ENCODE measurements at regions not wholly inside any gene's neighbourhood (a gene's known extent, or its start where the extent isn't known, plus 50 kb on each side); places are given as distances from the start of the nearest gene placed in this dataset.

DNA sequence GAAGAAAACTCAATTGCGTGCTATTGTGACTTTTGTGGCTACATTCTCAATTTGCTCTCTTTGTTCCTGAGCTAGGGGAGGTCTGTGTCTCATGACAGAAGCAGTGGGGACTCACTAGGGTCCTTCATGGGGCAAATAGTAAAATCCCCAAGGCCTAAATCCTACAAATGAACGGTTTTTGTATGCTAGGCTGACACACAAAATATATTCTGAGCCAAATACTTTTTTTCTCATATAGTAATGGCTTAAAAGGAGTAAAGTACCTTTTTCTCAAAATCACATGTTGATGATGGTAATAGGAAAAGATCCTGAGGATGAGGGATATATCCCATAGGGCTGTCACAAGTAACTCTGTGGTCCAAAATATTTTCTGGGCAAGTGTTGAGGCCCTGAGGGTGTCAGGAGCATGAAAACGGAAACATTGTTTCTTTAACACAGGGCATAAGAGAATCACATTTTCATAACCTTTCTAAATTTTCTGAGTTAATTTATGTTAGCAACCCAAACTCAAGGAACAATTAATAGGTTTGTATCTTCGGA lies 77.5 kb upstream of the CNTNAP4 start:
- no peaks in the 10 kb centered on the region for H3K27me3 ChIP-seq

GRCh38 chr16:76201385-76201784 lies 75.8 kb upstream of the CNTNAP4 start:
- intact Hi-C loops (cut with DNase I) = no loop called here
- DNase-seq = no peak
- H3K27ac ChIP-seq = no peak overlapping the region
- no peaks in the 10 kb centered on the region for H3K4me1 ChIP-seq
- TF ChIP-seq, protein P1, sequence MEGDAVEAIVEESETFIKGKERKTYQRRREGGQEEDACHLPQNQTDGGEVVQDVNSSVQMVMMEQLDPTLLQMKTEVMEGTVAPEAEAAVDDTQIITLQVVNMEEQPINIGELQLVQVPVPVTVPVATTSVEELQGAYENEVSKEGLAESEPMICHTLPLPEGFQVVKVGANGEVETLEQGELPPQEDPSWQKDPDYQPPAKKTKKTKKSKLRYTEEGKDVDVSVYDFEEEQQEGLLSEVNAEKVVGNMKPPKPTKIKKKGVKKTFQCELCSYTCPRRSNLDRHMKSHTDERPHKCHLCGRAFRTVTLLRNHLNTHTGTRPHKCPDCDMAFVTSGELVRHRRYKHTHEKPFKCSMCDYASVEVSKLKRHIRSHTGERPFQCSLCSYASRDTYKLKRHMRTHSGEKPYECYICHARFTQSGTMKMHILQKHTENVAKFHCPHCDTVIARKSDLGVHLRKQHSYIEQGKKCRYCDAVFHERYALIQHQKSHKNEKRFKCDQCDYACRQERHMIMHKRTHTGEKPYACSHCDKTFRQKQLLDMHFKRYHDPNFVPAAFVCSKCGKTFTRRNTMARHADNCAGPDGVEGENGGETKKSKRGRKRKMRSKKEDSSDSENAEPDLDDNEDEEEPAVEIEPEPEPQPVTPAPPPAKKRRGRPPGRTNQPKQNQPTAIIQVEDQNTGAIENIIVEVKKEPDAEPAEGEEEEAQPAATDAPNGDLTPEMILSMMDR (IDR thresholded peaks at IDR 0.05) = no peak
- no peak overlapping the region for H3K4me3 ChIP-seq
- no peaks in the 10 kb centered on the region for H3K27me3 ChIP-seq
- no peak for ATAC-seq
- H3K9me3 ChIP-seq = no peaks in the 10 kb centered on the region
- H3K36me3 ChIP-seq = no peaks in the 10 kb centered on the region
- WGBS (ENCODE audit: insufficient coverage, low coverage, low lambda C conversion rate, missing lambda C conversion rate) = 57% methylated on average over 2 of the region's 2 CpGs

More for the DNA sequence above, 77.5 kb upstream of the CNTNAP4 start:
- no peak overlapping the region for H3K4me3 ChIP-seq
- intact Hi-C loops (cut with DNase I) = no loop called here
- no peaks in the 10 kb centered on the region for H3K36me3 ChIP-seq
- TF ChIP-seq, protein P1 (IDR thresholded peaks at IDR 0.05) = no peak
- no peak for TF ChIP-seq POLR2A (IDR thresholded peaks at IDR 0.05)
- DNase-seq (no peak), ATAC-seq (no peak)
- 49% methylated on average over 4 of the region's 4 CpGs for WGBS (ENCODE audit: insufficient coverage, low coverage, low lambda C conversion rate, missing lambda C conversion rate)
- H3K4me1 ChIP-seq = no peaks in the 10 kb centered on the region
- no peak overlapping the region for H3K27ac ChIP-seq
- H3K9me3 ChIP-seq = no peaks in the 10 kb centered on the region

- no peak for ATAC-seq
- no peak for DNase-seq
- WGBS (ENCODE audit: insufficient coverage, low coverage, low lambda C conversion rate, missing lambda C conversion rate) = 32% methylated on average over 2 of the region's 2 CpGs
- Histone ChIP-seq H3K27ac (no peak overlapping the region), H3K4me1 (no peaks in the 10 kb centered on the region), H3K36me3 (no peaks in the 10 kb centered on the region), H3K4me3 (no peak overlapping the region), H3K9me3 (no peaks in the 10 kb centered on the region), H3K27me3 (no peaks in the 10 kb centered on the region)
- TF ChIP-seq POLR2A (IDR thresholded peaks at IDR 0.05) = no peak
- TF ChIP-seq, protein P1 (IDR thresholded peaks at IDR 0.05) = no peak
- intact Hi-C loops (cut with DNase I) = no loop called here
These were observed 73.0 kb upstream of the CNTNAP4 start for GRCh38 chr16:76204249-76204648.

- no peaks in the 10 kb centered on the region for H3K9me3 ChIP-seq
- no peaks in the 10 kb centered on the region for H3K36me3 ChIP-seq
- no peaks in the 10 kb centered on the region for H3K4me1 ChIP-seq
- DNase-seq (no peak), ATAC-seq (no peak)
- no peak overlapping the region for H3K4me3 ChIP-seq
- no peaks in the 10 kb centered on the region for H3K27me3 ChIP-seq
- no peak overlapping the region for H3K27ac ChIP-seq
- TF ChIP-seq POLR2A (IDR thresholded peaks at IDR 0.05) = no peak
- TF ChIP-seq, protein P1 (IDR thresholded peaks at IDR 0.05) = no peak
- 44% methylated on average over 2 of the region's 3 CpGs for WGBS (ENCODE audit: insufficient coverage, low coverage, low lambda C conversion rate, missing lambda C conversion rate)
- intact Hi-C loops (cut with DNase I) = no loop called here
These were observed 69.9 kb upstream of the CNTNAP4 start for GRCh38 chr16:76207270-76207669.

- Histone ChIP-seq H3K9me3 (no peaks in the 10 kb centered on the region), H3K4me1 (no peaks in the 10 kb centered on the region), H3K36me3 (no peaks in the 10 kb centered on the region), H3K4me3 (no peak overlapping the region), H3K27me3 (no peaks in the 10 kb centered on the region), H3K27ac (no peak overlapping the region)
- ATAC-seq = no peak
- no peak for DNase-seq
- TF ChIP-seq POLR2A (IDR thresholded peaks at IDR 0.05) = no peak
- TF ChIP-seq, protein P1 (IDR thresholded peaks at IDR 0.05) = no peak
- WGBS (ENCODE audit: insufficient coverage, low coverage, low lambda C conversion rate, missing lambda C conversion rate) = 51% methylated on average over 5 of the region's 5 CpGs
- intact Hi-C loops (cut with DNase I) = no loop called here
These were observed 67.0 kb upstream of the CNTNAP4 start for GRCh38 chr16:76210157-76210556.
